ENCODE measurements at regions not wholly inside any gene's neighbourhood (a gene's known extent, or its start where the extent isn't known, plus 50 kb on each side); places are given as distances from the start of the nearest gene placed in this dataset.

- Histone ChIP-seq H3K4me3 (no peak overlapping the region), H3K4me2 (ENCODE audit: control insufficient read depth, insufficient read depth) (peak overlapping the region; percentile 98), H4K20me1 (ENCODE audit: control insufficient read depth, insufficient read depth) (no peaks in the 10 kb centered on the region), H3K9me3 (replicated peaks; ENCODE audit: control insufficient read depth, insufficient read depth, low read length) (no peaks in the 10 kb centered on the region), H3K36me3 (ENCODE audit: control insufficient read depth in 2 of 2, insufficient read depth in 2 of 2, low read length in 1 of 2) (no peaks in the 10 kb centered on the region), H2AFZ (ENCODE audit: control insufficient read depth, low read depth, low read length) (no peak overlapping the region), H3K9ac (ENCODE audit: control insufficient read depth, insufficient read depth, low read length) (peak overlapping the region; percentile 70), H3K79me2 (ENCODE audit: control insufficient read depth, insufficient read depth, low read length) (peaks cover 72% of the 10 kb centered on the region), H3K4me1 (ENCODE audit: control insufficient read depth, insufficient read depth, low read length) (peaks cover 50% of the 10 kb centered on the region), H3K27me3 (replicated peaks in 1 of 2; ENCODE audit: control insufficient read depth in 2 of 2, insufficient read depth in 2 of 2, low read length in 1 of 2) (no peaks in the 10 kb centered on the region), H3K27ac (ENCODE audit: control insufficient read depth, insufficient read depth) (peak overlapping the region; percentile 99)
- 0 out of 2 replicates have a peak, but pooled peaks have one; percentile 8 for TF ChIP-seq TAF1 (IDR thresholded peaks at IDR 0.05; ENCODE audit: borderline replicate concordance, low read depth, low read length)
- TF ChIP-seq POLR2AphosphoS5 (IDR thresholded peaks at IDR 0.05; ENCODE audit: low read length) = peak; percentile 47; the same call in 1 of the 2 replicates
- no peak for TF ChIP-seq BRCA1 (IDR thresholded peaks at IDR 0.05; ENCODE audit: low read depth, low read length)
- TF ChIP-seq SMAD1 (IDR thresholded peaks at IDR 0.05; ENCODE audit: low read depth, partially characterized antibody) = no peak
- TF ChIP-seq, protein P1, sequence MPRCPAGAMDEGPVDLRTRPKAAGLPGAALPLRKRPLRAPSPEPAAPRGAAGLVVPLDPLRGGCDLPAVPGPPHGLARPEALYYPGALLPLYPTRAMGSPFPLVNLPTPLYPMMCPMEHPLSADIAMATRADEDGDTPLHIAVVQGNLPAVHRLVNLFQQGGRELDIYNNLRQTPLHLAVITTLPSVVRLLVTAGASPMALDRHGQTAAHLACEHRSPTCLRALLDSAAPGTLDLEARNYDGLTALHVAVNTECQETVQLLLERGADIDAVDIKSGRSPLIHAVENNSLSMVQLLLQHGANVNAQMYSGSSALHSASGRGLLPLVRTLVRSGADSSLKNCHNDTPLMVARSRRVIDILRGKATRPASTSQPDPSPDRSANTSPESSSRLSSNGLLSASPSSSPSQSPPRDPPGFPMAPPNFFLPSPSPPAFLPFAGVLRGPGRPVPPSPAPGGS (IDR thresholded peaks at IDR 0.05; ENCODE audit: borderline replicate concordance, insufficient read depth, low read depth, low read length, poor library complexity, severe bottlenecking) = no peak
- TF ChIP-seq, protein P2, sequence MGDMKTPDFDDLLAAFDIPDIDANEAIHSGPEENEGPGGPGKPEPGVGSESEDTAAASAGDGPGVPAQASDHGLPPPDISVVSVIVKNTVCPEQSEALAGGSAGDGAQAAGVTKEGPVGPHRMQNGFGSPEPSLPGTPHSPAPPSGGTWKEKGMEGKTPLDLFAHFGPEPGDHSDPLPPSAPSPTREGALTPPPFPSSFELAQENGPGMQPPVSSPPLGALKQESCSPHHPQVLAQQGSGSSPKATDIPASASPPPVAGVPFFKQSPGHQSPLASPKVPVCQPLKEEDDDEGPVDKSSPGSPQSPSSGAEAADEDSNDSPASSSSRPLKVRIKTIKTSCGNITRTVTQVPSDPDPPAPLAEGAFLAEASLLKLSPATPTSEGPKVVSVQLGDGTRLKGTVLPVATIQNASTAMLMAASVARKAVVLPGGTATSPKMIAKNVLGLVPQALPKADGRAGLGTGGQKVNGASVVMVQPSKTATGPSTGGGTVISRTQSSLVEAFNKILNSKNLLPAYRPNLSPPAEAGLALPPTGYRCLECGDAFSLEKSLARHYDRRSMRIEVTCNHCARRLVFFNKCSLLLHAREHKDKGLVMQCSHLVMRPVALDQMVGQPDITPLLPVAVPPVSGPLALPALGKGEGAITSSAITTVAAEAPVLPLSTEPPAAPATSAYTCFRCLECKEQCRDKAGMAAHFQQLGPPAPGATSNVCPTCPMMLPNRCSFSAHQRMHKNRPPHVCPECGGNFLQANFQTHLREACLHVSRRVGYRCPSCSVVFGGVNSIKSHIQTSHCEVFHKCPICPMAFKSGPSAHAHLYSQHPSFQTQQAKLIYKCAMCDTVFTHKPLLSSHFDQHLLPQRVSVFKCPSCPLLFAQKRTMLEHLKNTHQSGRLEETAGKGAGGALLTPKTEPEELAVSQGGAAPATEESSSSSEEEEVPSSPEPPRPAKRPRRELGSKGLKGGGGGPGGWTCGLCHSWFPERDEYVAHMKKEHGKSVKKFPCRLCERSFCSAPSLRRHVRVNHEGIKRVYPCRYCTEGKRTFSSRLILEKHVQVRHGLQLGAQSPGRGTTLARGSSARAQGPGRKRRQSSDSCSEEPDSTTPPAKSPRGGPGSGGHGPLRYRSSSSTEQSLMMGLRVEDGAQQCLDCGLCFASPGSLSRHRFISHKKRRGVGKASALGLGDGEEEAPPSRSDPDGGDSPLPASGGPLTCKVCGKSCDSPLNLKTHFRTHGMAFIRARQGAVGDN (IDR thresholded peaks at IDR 0.05) = peak; percentile 28
- TF ChIP-seq POLR2A (IDR thresholded peaks at IDR 0.05; ENCODE audit: low read depth, low read length) = 0 out of 2 replicates have a peak, but pooled peaks have one; percentile 28
- no peak for TF ChIP-seq LARP7 (IDR thresholded peaks at IDR 0.05)
- TF ChIP-seq YY1 (IDR thresholded peaks at IDR 0.05; ENCODE audit: low read depth, low read length) = 0 out of 2 replicates have a peak, but pooled peaks have one; percentile 12
- TF ChIP-seq STAT1 (conservative IDR thresholded peaks at IDR 0.05) = no peak
- 0 out of 2 replicates have a peak, but pooled peaks have one; percentile 68 for TF ChIP-seq MXI1 (IDR thresholded peaks at IDR 0.05; ENCODE audit: low read depth, low read length)
- TF ChIP-seq MAX (IDR thresholded peaks at IDR 0.05; ENCODE audit: low read depth, low read length) = no peak; the same call in none of the 2 replicates
- TF ChIP-seq PAX8 (IDR thresholded peaks at IDR 0.05) = no peak
- TF ChIP-seq CEBPB (IDR thresholded peaks at IDR 0.05; ENCODE audit: borderline replicate concordance in 1 of 2, low read depth in 2 of 2, low read length in 2 of 2) = no peak
- in situ Hi-C loops (cut with MboI) (loop anchor here (25.0 kb wide), 1 partner anchor 92 kb away; no protein-coding TSS in a partner anchor), intact Hi-C loops (cut with micrococcal nuclease; ENCODE audit: unreplicated experiment) (loop anchor here (1.0 to 10.0 kb wide), 6 partner anchors 16 to 435 kb away; no protein-coding TSS in a partner anchor)
- ChIA-PET RAD21 (ENCODE audit: unreplicated experiment) (interaction anchor here (0.6 to 2.5 kb wide), 39 partner anchors 9 to 658 kb away, joined by 3 to 97 read pairs (median 6); partner anchors contain the start of genes BTG1 and PLEKHG7), SMC1A (ENCODE audit: uncharacterized antibody, unreplicated experiment) (interaction anchor here (0.8 to 2.5 kb wide), 43 partner anchors 7 to 439 kb away, joined by 3 to 64 read pairs (median 5); partner anchors contain the start of gene BTG1), POLR2A (interaction anchor here (0.6 to 2.5 kb wide), 23 partner anchors 9 to 346 kb away, joined by 3 to 32 read pairs (median 5); partner anchors contain the start of gene BTG1), CTCF (interaction anchor here (0.7 to 2.5 kb wide), 14 partner anchors 8 to 406 kb away, joined by 3 to 18 read pairs (median 6); no protein-coding TSS in a partner anchor)
- no TSS peak for BruUV-seq (replicated peaks)
- WGBS (ENCODE audit: insufficient coverage, insufficient replicate concordance, low lambda C conversion rate, missing lambda C conversion rate) = 25% methylated on average over 6 of the region's 6 CpGs
- ATAC-seq (peak; percentile 28), DNase-seq (ENCODE audit: low read depth, low spot score) (no peak), FAIRE-seq (no peak)
Observed at GRCh38 chr12:92469837-92470236, 233.0 kb upstream of the PLEKHG7 start.

Measured in GM12878 (cell line).